ENCODE measurements at regions not wholly inside any gene's neighbourhood (a gene's known extent, or its start where the extent isn't known, plus 50 kb on each side); places are given as distances from the start of the nearest gene placed in this dataset.

- Histone ChIP-seq H3K36me3 (no peaks in the 10 kb centered on the region), H3K27ac (peak overlapping the region in 1 of 12 donors; percentile 9), H3K9me3 (no peaks in the 10 kb centered on the region), H3K27me3 (peaks cover 0 to 13% (median 3%) of the 10 kb centered on the region in 9 donors), H3K4me3 (no peak overlapping the region), H3K4me1 (peaks cover 0 to 6% (median 0%) of the 10 kb centered on the region in 12 donors)
- intact Hi-C loops (cut with DNase I) = loop anchor here in 6 of 10 donors (5.0 to 10.0 kb wide), 4 partner anchors 80 to 270 kb away; no protein-coding TSS in a partner anchor
- ATAC-seq (no peak), DNase-seq (no peak)
- TF ChIP-seq CTCF (IDR thresholded peaks at IDR 0.05) (no peak), POLR2A (IDR thresholded peaks at IDR 0.05) (no peak)
- 55 to 60% (median 56%) methylated on average over 2 of the region's 2 CpGs for whole genome bisulfite sequencing, 4 donors
These were observed 54.3 kb upstream of the TCF21 start for GRCh38 chr6:133834472-133835170.

- intact Hi-C loops (cut with DNase I) = loop anchor here in 6 of 10 donors (5.0 to 10.0 kb wide), 4 partner anchors 79 to 271 kb away; no protein-coding TSS in a partner anchor
- TF ChIP-seq POLR2A (IDR thresholded peaks at IDR 0.05) (no peak), CTCF (IDR thresholded peaks at IDR 0.05) (peak in 3 of 12 donors; percentile 20 to 26 (median 26))
- DNase-seq = no peak
- H3K36me3 ChIP-seq = no peaks in the 10 kb centered on the region
- H3K9me3 ChIP-seq = no peaks in the 10 kb centered on the region
- WGBS, 4 donors = 82 to 90% (median 86%) methylated on average over 4 of the region's 4 CpGs
- no peak overlapping the region for H3K4me3 ChIP-seq
- no peak overlapping the region for H3K27ac ChIP-seq
- peaks cover 0 to 13% (median 3%) of the 10 kb centered on the region in 9 donors for H3K27me3 ChIP-seq
- H3K4me1 ChIP-seq = peaks cover 0 to 6% (median 0%) of the 10 kb centered on the region in 12 donors
- no peak for ATAC-seq
These were observed 53.0 kb upstream of the TCF21 start for GRCh38 chr6:133835901-133836300.

- no peak for TF ChIP-seq POLR2A (IDR thresholded peaks at IDR 0.05)
- peak; percentile 28 to 58 (median 46) for TF ChIP-seq CTCF (IDR thresholded peaks at IDR 0.05)
- peak in 2 of 4 donors; percentile 24 to 28 for ATAC-seq
- Histone ChIP-seq H3K27me3 (peaks cover 0 to 13% (median 3%) of the 10 kb centered on the region in 9 donors), H3K27ac (no peak overlapping the region), H3K4me3 (peak overlapping the region in 9 of 12 donors; percentile 32 to 49 (median 37)), H3K4me1 (peaks cover 0 to 6% (median 0%) of the 10 kb centered on the region in 12 donors), H3K9me3 (no peaks in the 10 kb centered on the region), H3K36me3 (no peaks in the 10 kb centered on the region)
- DNase-seq = peak in 1 of 5 donors; percentile 68
- intact Hi-C loops (cut with DNase I) = loop anchor here in 6 of 10 donors (5.0 to 10.0 kb wide), 4 partner anchors 77 to 273 kb away; no protein-coding TSS in a partner anchor
- WGBS, 4 donors = 13 to 29% (median 20%) methylated on average over 23 to 30 of the region's 30 CpGs
These were observed 51.0 kb upstream of the TCF21 start for GRCh38 chr6:133837801-133838349.

Data from heart left ventricle (tissue), 16 donors.